ENCODE measurements at regions not wholly inside any gene's neighbourhood (a gene's known extent, or its start where the extent isn't known, plus 50 kb on each side); places are given as distances from the start of the nearest gene placed in this dataset.

GRCh38 chr13:58472483-58472882, 840.9 kb downstream of the PCDH17 start:
- TF ChIP-seq CTCF (conservative IDR thresholded peaks at IDR 0.05) (no peak), EZH2 (IDR thresholded peaks at IDR 0.05; ENCODE audit: low read depth) (no peak)
